Activated naive CD4-positive, alpha-beta T cell treated with anti-CD3 and anti-CD28 coated beads, Interleukin-2, amount 50 U/mL, for 24 hours (primary cell): ENCODE measurements at regions not wholly inside any gene's neighbourhood (a gene's known extent, or its start where the extent isn't known, plus 50 kb on each side); places are given as distances from the start of the nearest gene placed in this dataset.
"Not testable (repeated sequence)": the region's sequence is repeated elsewhere in the genome, so short reads cannot be mapped to it uniquely, and the experiment has no call there.

ENCODE experiments used
- H3K27ac Mint-ChIP-seq: one replicate; pipeline ENCODE4 v1.8.0; 2021; ENCODE audit warnings: mild to moderate bottlenecking, mixed read lengths
- H3K27me3 Mint-ChIP-seq: one replicate; pipeline ENCODE4 v1.8.0; 2021; ENCODE audit warnings: mixed read lengths
- H3K36me3 Mint-ChIP-seq: one replicate; pipeline ENCODE4 v1.8.0; 2021; ENCODE audit warnings: mixed read lengths
- H3K4me1 Mint-ChIP-seq: one replicate; pipeline ENCODE4 v1.8.0; 2021; ENCODE audit warnings: mixed read lengths
- H3K4me3 Mint-ChIP-seq: one replicate; pipeline ENCODE4 v1.8.0; 2021; ENCODE audit warnings: mild to moderate bottlenecking, mixed read lengths
- H3K9me3 Mint-ChIP-seq: one replicate; pipeline ENCODE4 v1.8.0; 2021; ENCODE audit warnings: mixed read lengths

GRCh38 chr1:234839663-234840062 lies 229.7 kb upstream of the IRF2BP2 start:
- H3K27me3 Mint-ChIP-seq, result no peaks in the 10 kb centered on the region
- H3K36me3 Mint-ChIP-seq, result no peaks in the 10 kb centered on the region
- H3K4me1 Mint-ChIP-seq, result peaks cover 57% of the 10 kb centered on the region
- no peak overlapping the region for H3K4me3 Mint-ChIP-seq
- no peaks in the 10 kb centered on the region for H3K9me3 Mint-ChIP-seq
- no peak overlapping the region for H3K27ac Mint-ChIP-seq

- H3K27ac Mint-ChIP-seq, result no peak overlapping the region
- peaks cover 49% of the 10 kb centered on the region for H3K4me1 Mint-ChIP-seq
- H3K36me3 Mint-ChIP-seq, result no peaks in the 10 kb centered on the region
- peaks cover 5% of the 10 kb centered on the region for H3K9me3 Mint-ChIP-seq
- no peaks in the 10 kb centered on the region for H3K27me3 Mint-ChIP-seq
- H3K4me3 Mint-ChIP-seq, result no peak overlapping the region
These were observed 228.8 kb upstream of the IRF2BP2 start for GRCh38 chr1:234838820-234839219.

- no peaks in the 10 kb centered on the region for H3K36me3 Mint-ChIP-seq
- H3K27ac Mint-ChIP-seq, result no peak overlapping the region
- H3K4me1 Mint-ChIP-seq, result peaks cover 42% of the 10 kb centered on the region
- H3K4me3 Mint-ChIP-seq, result no peak overlapping the region
- H3K9me3 Mint-ChIP-seq, result peaks cover 5% of the 10 kb centered on the region
- H3K27me3 Mint-ChIP-seq, result no peaks in the 10 kb centered on the region
These were observed 228.2 kb upstream of the IRF2BP2 start for GRCh38 chr1:234838182-234838581.

- Mint-ChIP-seq H3K9me3 (peaks cover 5% of the 10 kb centered on the region), H3K27me3 (no peaks in the 10 kb centered on the region), H3K4me1 (peaks cover 38% of the 10 kb centered on the region), H3K4me3 (no peak overlapping the region), H3K36me3 (no peaks in the 10 kb centered on the region), H3K27ac (peak overlapping the region; percentile 16)
These were observed 227.7 kb upstream of the IRF2BP2 start for GRCh38 chr1:234837713-234838112.

GRCh38 chr1:234836776-234837357 lies 226.9 kb upstream of the IRF2BP2 start:
- H3K4me1 Mint-ChIP-seq, result peaks cover 29% of the 10 kb centered on the region
- no peaks in the 10 kb centered on the region for H3K27me3 Mint-ChIP-seq
- no peak overlapping the region for H3K27ac Mint-ChIP-seq
- no peaks in the 10 kb centered on the region for H3K36me3 Mint-ChIP-seq
- H3K9me3 Mint-ChIP-seq, result peaks cover 5% of the 10 kb centered on the region
- no peak overlapping the region for H3K4me3 Mint-ChIP-seq

DNA sequence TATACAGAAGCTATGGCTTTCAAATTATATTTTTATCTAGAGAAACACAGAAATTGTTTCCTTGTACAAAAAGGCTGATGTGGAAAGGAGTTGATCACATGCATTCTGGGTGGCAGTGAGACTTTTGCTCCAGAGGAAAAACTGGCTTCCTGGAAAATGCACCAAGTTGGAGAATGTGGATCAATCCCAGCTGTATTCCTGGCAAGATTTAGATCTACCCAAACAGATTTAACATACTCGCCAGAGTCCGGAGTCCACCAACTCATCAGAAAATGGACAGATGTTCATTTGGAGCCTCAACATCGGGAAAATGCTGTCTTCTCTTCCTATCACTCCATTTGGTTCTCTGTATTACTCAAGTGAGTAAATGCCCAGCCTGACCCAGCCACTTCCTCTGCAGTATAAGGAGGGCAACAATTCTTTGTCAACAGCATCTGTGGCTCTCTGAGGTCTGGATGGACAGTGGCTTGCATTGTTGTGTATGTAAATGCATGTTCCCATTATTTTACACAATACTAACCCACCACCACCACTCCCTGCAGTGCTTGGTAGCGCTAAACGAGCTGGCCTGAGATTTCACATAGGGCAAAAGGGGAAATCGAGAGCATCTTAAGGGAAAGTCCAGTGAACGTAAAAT lies 226.2 kb upstream of the IRF2BP2 start:
- Mint-ChIP-seq H3K27ac (no peak overlapping the region), H3K4me3 (no peak overlapping the region), H3K27me3 (no peaks in the 10 kb centered on the region), H3K9me3 (peaks cover 5% of the 10 kb centered on the region), H3K36me3 (no peaks in the 10 kb centered on the region), H3K4me1 (peaks cover 22% of the 10 kb centered on the region)

GRCh38 chr1:234835239-234835638 lies 225.3 kb upstream of the IRF2BP2 start:
- Mint-ChIP-seq H3K27me3 (no peaks in the 10 kb centered on the region), H3K36me3 (no peaks in the 10 kb centered on the region), H3K9me3 (peaks cover 5% of the 10 kb centered on the region), H3K4me3 (no peak overlapping the region), H3K27ac (no peak overlapping the region), H3K4me1 (peaks cover 16% of the 10 kb centered on the region)

DNA sequence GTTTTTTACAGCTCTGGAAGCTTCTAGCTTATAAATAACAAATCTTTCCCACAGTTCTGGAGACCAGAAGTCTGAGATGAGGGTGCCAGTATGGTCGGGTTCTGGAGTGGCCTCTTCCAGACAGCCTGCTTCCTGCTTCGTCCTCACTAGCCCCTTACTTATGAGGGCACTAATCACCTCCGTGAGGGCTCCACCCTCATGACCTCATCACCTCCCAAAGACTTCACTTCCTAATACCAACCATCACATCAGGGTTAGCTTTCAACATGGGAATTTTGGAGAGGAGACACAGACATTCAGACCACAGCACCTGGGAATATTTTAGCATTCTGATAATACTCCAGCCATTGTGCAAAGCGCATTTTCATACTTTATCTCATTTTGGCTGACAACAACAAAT lies 223.7 kb upstream of the IRF2BP2 start:
- no peaks in the 10 kb centered on the region for H3K27me3 Mint-ChIP-seq
- no peaks in the 10 kb centered on the region for H3K36me3 Mint-ChIP-seq
- H3K4me3 Mint-ChIP-seq, result no peak overlapping the region
- peaks cover 5% of the 10 kb centered on the region for H3K9me3 Mint-ChIP-seq
- peaks cover 22% of the 10 kb centered on the region for H3K4me1 Mint-ChIP-seq
- no peak overlapping the region for H3K27ac Mint-ChIP-seq

DNA sequence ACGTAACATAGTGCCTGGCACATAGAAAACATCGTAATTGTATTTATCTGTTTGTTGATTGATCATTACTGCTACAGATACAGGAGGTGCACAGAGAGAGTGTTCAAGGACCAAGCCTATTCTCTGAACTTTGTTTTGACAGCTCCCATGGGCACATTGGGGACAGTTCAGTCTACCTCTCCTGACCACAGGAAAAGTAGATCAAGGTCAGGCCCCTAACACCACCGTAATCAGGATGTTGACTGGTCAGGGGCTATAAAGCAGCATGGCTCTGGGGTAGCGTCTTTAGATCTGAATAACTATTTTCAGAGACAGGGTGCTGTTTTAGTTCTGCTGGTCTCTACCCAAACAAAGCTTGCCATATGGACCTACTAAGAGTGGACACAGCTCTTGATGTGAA lies 223.1 kb upstream of the IRF2BP2 start:
- no peak overlapping the region for H3K4me3 Mint-ChIP-seq
- H3K4me1 Mint-ChIP-seq, result peaks cover 22% of the 10 kb centered on the region
- peaks cover 5% of the 10 kb centered on the region for H3K9me3 Mint-ChIP-seq
- no peak overlapping the region for H3K27ac Mint-ChIP-seq
- no peaks in the 10 kb centered on the region for H3K36me3 Mint-ChIP-seq
- no peaks in the 10 kb centered on the region for H3K27me3 Mint-ChIP-seq

GRCh38 chr1:234827656-234828055 lies 217.7 kb upstream of the IRF2BP2 start:
- Mint-ChIP-seq H3K4me3 (no peak overlapping the region), H3K36me3 (no peaks in the 10 kb centered on the region), H3K27ac (no peak overlapping the region), H3K27me3 (no peaks in the 10 kb centered on the region), H3K4me1 (peaks cover 20% of the 10 kb centered on the region), H3K9me3 (no peaks in the 10 kb centered on the region)

- Mint-ChIP-seq H3K4me3 (no peak overlapping the region), H3K4me1 (peaks cover 20% of the 10 kb centered on the region), H3K27me3 (no peaks in the 10 kb centered on the region), H3K36me3 (no peaks in the 10 kb centered on the region), H3K27ac (no peak overlapping the region), H3K9me3 (no peaks in the 10 kb centered on the region)
These were observed 217.2 kb upstream of the IRF2BP2 start for GRCh38 chr1:234827181-234827580.

GRCh38 chr1:234826352-234826751 lies 216.4 kb upstream of the IRF2BP2 start:
- H3K4me3 Mint-ChIP-seq, result no peak overlapping the region
- no peaks in the 10 kb centered on the region for H3K36me3 Mint-ChIP-seq

GRCh38 chr1:234825498-234826165 lies 215.7 kb upstream of the IRF2BP2 start:
- no peaks in the 10 kb centered on the region for H3K9me3 Mint-ChIP-seq
- H3K4me3 Mint-ChIP-seq, result no peak overlapping the region
- no peaks in the 10 kb centered on the region for H3K27me3 Mint-ChIP-seq
- H3K27ac Mint-ChIP-seq, result no peak overlapping the region
- peaks cover 20% of the 10 kb centered on the region for H3K4me1 Mint-ChIP-seq
- H3K36me3 Mint-ChIP-seq, result no peaks in the 10 kb centered on the region

More at GRCh38 chr1:234826352-234826751, 216.4 kb upstream of the IRF2BP2 start:
- Mint-ChIP-seq H3K4me1 (peaks cover 20% of the 10 kb centered on the region), H3K27me3 (no peaks in the 10 kb centered on the region), H3K27ac (no peak overlapping the region), H3K9me3 (no peaks in the 10 kb centered on the region)

DNA sequence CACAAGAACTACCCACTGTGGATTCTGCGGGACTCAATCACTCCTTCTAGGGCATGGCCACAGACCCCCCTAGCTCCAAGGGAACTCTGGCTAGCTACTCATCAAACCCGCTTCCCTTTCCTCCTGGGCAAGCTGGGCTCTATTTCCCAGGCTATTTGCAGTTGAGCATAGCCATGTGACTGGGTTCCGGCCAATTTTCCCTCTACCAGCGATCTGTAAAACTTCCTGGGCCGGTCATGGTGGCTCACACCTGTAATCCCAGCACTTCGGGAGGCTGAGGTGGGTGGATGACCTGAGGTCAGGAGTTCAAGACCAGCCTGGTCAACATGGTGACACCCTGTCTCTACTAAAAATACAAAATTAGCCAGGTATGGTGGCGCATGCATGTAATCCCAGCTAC lies 214.9 kb upstream of the IRF2BP2 start:
- peaks cover 16% of the 10 kb centered on the region for H3K4me1 Mint-ChIP-seq
- H3K27ac Mint-ChIP-seq, result peak overlapping the region; percentile 12
- not testable (repeated sequence) for H3K9me3 Mint-ChIP-seq, H3K4me3 Mint-ChIP-seq, H3K27me3 Mint-ChIP-seq, H3K36me3 Mint-ChIP-seq

- no peak overlapping the region for H3K4me3 Mint-ChIP-seq
- H3K36me3 Mint-ChIP-seq, result no peaks in the 10 kb centered on the region
- H3K27me3 Mint-ChIP-seq, result no peaks in the 10 kb centered on the region
- peaks cover 9% of the 10 kb centered on the region for H3K4me1 Mint-ChIP-seq
- peak overlapping the region; percentile 41 for H3K27ac Mint-ChIP-seq
- H3K9me3 Mint-ChIP-seq, result no peaks in the 10 kb centered on the region
These were observed 213.5 kb upstream of the IRF2BP2 start for GRCh38 chr1:234823191-234824176.
